Adrenal gland (tissue), 9 donors: ENCODE measurements at regions not wholly inside any gene's neighbourhood (a gene's known extent, or its start where the extent isn't known, plus 50 kb on each side); places are given as distances from the start of the nearest gene placed in this dataset.

Experiments used
- DNase-seq, 7 donors: peaks; one replicate each; pipeline ENCODE4 v3.0.0-alpha.2; 2019 to 2020
- H3K27ac ChIP-seq, 5 donors: fragments of 200-600 bp; sonication (generic) in 4 of 5; 1 replicate in 3 of 5; 2 replicates in 2 of 5; pipeline versions ENCODE4 v1.5.1 to v1.8.0; 2016 to 2020; ENCODE audit warnings: mild to moderate bottlenecking in 1 of 5
- H3K27me3 ChIP-seq: fragments of 200-600 bp; 2 replicates; pipeline ENCODE4 v1.8.0; 2021
- H3K36me3 ChIP-seq, 2 donors: fragments of 200-600 bp; replicated peaks in 1 of 2; 1 replicate in 1 of 2; 2 replicates in 1 of 2; pipeline versions ENCODE4 v1.5.1 to v1.8.0; 2018 to 2022
- H3K4me1 ChIP-seq, 2 donors: fragments of 200-600 bp; replicated peaks in 1 of 2; 1 replicate in 1 of 2; 2 replicates in 1 of 2; pipeline versions ENCODE4 v1.5.1 to v1.8.0; 2018 to 2021
- H3K4me3 ChIP-seq, 4 donors: fragments of 200-600 bp; sonication (generic) in 3 of 4; one replicate each; pipeline ENCODE4 v1.5.1; 2016 to 2018
- H3K9me3 ChIP-seq, 3 donors: fragments of 200-600 bp; sonication (generic) in 1 of 3; replicated peaks in 1 of 3; 1 replicate in 2 of 3; 2 replicates in 1 of 3; pipeline versions ENCODE4 v1.5.1 to v1.8.0; 2016 to 2021
- POLR2A ChIP-seq, 2 donors: fragments of 450-650 bp; IDR thresholded peaks; one replicate each; pipeline ENCODE4 v1.6.1; 2017; ENCODE audit warnings: antibody characterized with exemption in 2 of 2, mild to moderate bottlenecking in 2 of 2, moderate library complexity in 1 of 2
- WGBS, 4 donors: extraction: QIAGEN DNeasy Blood & Tissue Kit in 2 of 4; methylation state at CpG; one replicate each; pipeline versions ENCODE4 v1.1.5 to v1.1.7; 2013 to 2017; 5-methylcytosine and 5-hydroxymethylcytosine counted together
- intact Hi-C, 2 donors: fragments of 100-400 bp; cut with DNase I; formaldehyde crosslinking; loops; one replicate each; pipeline versions ENCODE4 v1.14.1 to v1.15.0; 2022 to 2023
- TF ChIP-seq, protein P1 (sequence below), 6 experiments: fragments of 450-650 bp in 4 of 6; fragments of 200-600 bp in 2 of 6; sonication (generic) in 1 of 6; IDR thresholded peaks; 1 replicate in 5 of 6; 2 replicates in 1 of 6; pipeline versions ENCODE4 v1.5.1 to v1.8.0; 2016 to 2021; ENCODE audit warnings: antibody characterized with exemption in 6 of 6, mild to moderate bottlenecking in 2 of 6, moderate library complexity in 1 of 6
- donor health status: healthy with polysubstance abuse.
- donor health status: Bipolar disorder and iron deficiency.
- donor health status: DM: yes; HTN: yes; CAD: no.
- donor health status: DM: no; HTN: no; CAD: no.
- donor health status: DM: no; HTN: no; CAD: no.

- intact Hi-C loops, result no loop called here
- H3K36me3 ChIP-seq, result no peaks in the 10 kb centered on the region
- TF ChIP-seq, protein P1, sequence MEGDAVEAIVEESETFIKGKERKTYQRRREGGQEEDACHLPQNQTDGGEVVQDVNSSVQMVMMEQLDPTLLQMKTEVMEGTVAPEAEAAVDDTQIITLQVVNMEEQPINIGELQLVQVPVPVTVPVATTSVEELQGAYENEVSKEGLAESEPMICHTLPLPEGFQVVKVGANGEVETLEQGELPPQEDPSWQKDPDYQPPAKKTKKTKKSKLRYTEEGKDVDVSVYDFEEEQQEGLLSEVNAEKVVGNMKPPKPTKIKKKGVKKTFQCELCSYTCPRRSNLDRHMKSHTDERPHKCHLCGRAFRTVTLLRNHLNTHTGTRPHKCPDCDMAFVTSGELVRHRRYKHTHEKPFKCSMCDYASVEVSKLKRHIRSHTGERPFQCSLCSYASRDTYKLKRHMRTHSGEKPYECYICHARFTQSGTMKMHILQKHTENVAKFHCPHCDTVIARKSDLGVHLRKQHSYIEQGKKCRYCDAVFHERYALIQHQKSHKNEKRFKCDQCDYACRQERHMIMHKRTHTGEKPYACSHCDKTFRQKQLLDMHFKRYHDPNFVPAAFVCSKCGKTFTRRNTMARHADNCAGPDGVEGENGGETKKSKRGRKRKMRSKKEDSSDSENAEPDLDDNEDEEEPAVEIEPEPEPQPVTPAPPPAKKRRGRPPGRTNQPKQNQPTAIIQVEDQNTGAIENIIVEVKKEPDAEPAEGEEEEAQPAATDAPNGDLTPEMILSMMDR (IDR thresholded peaks at IDR 0.05), result no peak
- TF ChIP-seq POLR2A (IDR thresholded peaks at IDR 0.05), result no peak
- H3K4me3 ChIP-seq, result no peak overlapping the region
- H3K4me1 ChIP-seq, result no peaks in the 10 kb centered on the region
- DNase-seq, result no peak
- H3K27me3 ChIP-seq, result no peaks in the 10 kb centered on the region
- H3K9me3 ChIP-seq, result no peaks in the 10 kb centered on the region
- H3K27ac ChIP-seq, result no peak overlapping the region
Observed at GRCh38 chr21:28822123-28822399, 170.6 kb downstream of the LTN1 start.

DNA sequence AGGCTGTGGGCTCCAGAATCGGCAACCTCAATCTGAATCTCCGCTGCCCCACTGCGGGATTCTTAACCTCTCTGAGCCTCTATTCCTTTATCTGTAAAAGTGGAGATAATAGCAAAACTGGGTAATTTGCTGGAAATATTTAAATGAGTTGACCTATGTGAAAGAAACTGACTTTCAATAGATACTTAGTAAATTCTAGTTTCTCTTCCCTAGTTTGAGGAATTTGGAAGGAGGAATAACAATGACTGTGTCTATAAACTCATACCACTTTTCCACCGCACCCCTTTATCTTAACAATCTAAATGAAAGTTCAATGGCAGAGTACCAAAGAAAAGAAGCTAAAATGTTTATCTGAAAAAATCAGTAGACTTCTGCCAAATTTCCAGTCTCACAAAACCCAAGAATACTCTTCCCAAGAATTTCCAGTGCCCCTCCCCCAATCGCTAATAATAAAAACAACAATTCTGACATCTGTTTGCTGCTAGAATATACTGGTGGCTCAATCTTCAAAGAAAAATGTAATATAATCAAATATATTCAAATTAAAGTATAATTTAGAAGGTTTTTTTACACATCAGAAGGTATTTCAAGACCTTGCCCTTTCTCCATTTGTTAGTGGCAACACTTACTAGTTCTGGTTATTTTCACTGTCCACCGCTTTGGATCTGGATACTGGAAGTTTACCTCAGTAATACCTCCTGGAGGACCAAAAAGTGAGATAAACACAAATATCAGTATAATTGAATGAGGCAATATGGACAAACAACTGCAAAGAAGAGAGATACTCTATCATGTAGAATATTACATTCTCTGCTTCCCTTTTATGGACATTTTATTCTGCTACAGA is 171.2 kb downstream of the LTN1 start:
- Histone ChIP-seq H3K27me3 (no peaks in the 10 kb centered on the region), H3K27ac (no peak overlapping the region), H3K9me3 (no peaks in the 10 kb centered on the region), H3K4me3 (no peak overlapping the region), H3K4me1 (no peaks in the 10 kb centered on the region), H3K36me3 (no peaks in the 10 kb centered on the region)
- TF ChIP-seq, protein P1 (IDR thresholded peaks at IDR 0.05), result no peak
- TF ChIP-seq POLR2A (IDR thresholded peaks at IDR 0.05), result no peak
- DNase-seq, result no peak
- WGBS, 4 donors, result 72 to 85% (median 82%) methylated on average over 6 of the region's 6 CpGs
- intact Hi-C loops, result no loop called here

DNA sequence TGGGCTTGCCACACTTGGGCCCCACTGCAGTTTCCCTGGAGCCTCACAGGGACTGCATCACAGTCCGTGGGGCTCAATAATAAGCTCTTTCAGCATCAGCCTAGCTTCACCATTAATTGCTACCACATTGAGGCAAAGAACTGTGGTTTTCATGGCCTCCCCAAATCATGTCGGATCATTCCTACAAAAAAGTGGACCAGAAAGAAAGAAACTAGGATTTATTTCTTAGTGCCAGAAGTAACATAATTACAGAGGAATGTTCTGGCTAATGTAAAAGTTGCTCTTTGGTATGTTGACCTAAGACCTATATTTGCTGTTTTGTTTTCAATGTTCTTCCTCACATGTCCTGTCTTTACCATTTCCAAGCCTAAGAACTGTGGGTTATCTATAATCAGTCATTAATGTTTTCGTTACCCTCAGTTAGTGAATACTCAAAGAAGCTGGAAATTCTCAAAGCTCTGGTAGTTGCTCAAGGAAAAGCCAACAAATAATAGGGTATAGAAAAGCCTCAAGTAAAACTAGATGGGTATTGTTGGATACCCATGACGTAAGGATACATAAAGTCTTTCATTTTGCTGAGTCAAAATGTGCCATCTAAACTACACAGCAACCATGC is 173.9 kb downstream of the LTN1 start:
- Histone ChIP-seq H3K27ac (no peak overlapping the region), H3K4me3 (no peak overlapping the region), H3K27me3 (no peaks in the 10 kb centered on the region), H3K4me1 (no peaks in the 10 kb centered on the region), H3K36me3 (no peaks in the 10 kb centered on the region), H3K9me3 (no peaks in the 10 kb centered on the region)
- DNase-seq, result no peak
- TF ChIP-seq, protein P1 (IDR thresholded peaks at IDR 0.05), result no peak
- no peak for TF ChIP-seq POLR2A (IDR thresholded peaks at IDR 0.05)
- 70 to 81% (median 77%) methylated on average over 4 of the region's 4 CpGs for WGBS, 4 donors
- intact Hi-C loops, result no loop called here

DNA sequence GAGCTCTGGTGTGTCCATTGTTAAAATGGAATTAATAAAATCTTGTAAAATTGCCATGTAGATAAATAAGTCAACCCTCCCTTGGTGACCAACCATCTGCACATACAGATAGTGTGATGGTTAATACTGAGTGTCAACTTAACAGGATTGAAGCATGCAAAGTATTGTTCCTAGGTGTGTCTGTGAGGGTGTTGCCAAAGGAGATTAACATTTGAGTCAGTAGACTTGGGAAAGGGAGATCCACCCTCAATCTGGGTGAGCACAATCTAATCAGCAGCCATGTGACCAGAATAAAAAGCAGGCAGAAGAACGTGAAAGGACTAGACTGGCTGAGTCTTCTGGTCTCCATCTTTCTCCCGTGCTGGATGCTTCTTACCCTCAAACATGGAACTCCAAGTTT is 174.8 kb downstream of the LTN1 start:
- Histone ChIP-seq H3K27me3 (no peaks in the 10 kb centered on the region), H3K9me3 (no peaks in the 10 kb centered on the region), H3K27ac (no peak overlapping the region), H3K4me3 (no peak overlapping the region), H3K36me3 (no peaks in the 10 kb centered on the region), H3K4me1 (no peaks in the 10 kb centered on the region)
- no peak for TF ChIP-seq POLR2A (IDR thresholded peaks at IDR 0.05)
- TF ChIP-seq, protein P1 (IDR thresholded peaks at IDR 0.05), result no peak
- 83 to 89% (median 87%) methylated on average over 2 of the region's 2 CpGs for WGBS, 4 donors
- intact Hi-C loops, result no loop called here
- DNase-seq, result no peak
